ENCODE measurements at regions not wholly inside any gene's neighbourhood (a gene's known extent, or its start where the extent isn't known, plus 50 kb on each side); places are given as distances from the start of the nearest gene placed in this dataset.

DNA sequence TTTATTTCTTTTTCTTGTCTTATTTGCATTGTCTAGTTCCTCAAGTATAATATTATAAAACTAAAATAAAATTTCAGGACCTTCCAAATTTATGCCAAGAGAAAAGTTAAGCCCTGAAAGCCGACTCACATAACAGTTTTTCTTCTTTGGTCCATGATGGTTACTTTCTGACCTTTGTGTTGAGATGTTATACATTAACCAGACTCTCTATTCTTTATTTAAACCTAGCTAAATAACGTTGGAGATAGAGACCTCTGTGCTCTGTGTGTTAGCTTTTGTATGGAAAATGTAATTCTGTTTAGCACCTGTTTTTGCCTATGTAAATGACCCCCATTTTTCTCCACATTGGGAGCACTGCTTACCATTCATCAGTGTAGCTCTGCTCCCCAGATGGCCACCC lies 352.4 kb downstream of the CD109 start:
- no peaks in the 10 kb centered on the region for H3K36me3 ChIP-seq
- no peak for DNase-seq
- H3K27ac ChIP-seq, result no peak overlapping the region
- no peak overlapping the region for H3K4me3 ChIP-seq
- H3K9me3 ChIP-seq, result no peaks in the 10 kb centered on the region
- 39 to 48% methylated on average over 2 of the region's 2 CpGs for WGBS, 2 donors
- no peaks in the 10 kb centered on the region for H3K27me3 ChIP-seq
- intact Hi-C loops (cut with DNase I), result no loop called here
- no peaks in the 10 kb centered on the region for H3K4me1 ChIP-seq
- no peak for TF ChIP-seq POLR2A (IDR thresholded peaks at IDR 0.05)
- TF ChIP-seq, protein P1, sequence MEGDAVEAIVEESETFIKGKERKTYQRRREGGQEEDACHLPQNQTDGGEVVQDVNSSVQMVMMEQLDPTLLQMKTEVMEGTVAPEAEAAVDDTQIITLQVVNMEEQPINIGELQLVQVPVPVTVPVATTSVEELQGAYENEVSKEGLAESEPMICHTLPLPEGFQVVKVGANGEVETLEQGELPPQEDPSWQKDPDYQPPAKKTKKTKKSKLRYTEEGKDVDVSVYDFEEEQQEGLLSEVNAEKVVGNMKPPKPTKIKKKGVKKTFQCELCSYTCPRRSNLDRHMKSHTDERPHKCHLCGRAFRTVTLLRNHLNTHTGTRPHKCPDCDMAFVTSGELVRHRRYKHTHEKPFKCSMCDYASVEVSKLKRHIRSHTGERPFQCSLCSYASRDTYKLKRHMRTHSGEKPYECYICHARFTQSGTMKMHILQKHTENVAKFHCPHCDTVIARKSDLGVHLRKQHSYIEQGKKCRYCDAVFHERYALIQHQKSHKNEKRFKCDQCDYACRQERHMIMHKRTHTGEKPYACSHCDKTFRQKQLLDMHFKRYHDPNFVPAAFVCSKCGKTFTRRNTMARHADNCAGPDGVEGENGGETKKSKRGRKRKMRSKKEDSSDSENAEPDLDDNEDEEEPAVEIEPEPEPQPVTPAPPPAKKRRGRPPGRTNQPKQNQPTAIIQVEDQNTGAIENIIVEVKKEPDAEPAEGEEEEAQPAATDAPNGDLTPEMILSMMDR (IDR thresholded peaks at IDR 0.05), result no peak

DNA sequence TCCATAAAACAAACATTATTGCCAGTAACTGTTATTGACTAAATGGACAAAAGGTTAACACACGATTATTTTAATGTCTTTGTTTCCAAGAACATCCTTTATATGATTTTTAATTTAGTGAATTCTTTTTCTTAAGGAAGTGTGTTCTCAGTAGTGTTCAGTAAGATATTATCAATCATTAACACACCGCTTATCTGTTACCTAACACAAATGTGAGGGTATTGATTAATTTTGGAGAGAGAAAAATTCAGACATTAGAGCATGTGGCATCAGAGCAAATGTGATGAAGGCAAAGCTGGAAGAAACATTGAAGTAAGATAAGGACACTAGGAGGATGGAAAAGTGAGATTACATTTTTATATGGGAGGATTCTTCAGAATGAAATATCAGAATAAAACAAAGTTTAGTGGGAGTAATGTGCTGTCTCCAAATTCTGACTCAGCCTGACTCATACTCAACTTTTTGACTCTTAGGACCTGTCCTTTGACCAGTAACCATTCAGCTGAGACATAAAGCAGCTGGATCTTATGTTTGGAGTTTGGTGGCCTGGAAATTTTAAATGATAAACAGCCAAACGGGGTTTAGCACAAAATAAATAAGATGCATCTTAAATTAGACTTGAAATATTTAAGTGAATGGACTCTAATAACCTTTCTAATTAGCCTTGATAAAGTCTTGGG lies 348.6 kb downstream of the CD109 start:
- no peaks in the 10 kb centered on the region for H3K4me1 ChIP-seq
- TF ChIP-seq, protein P1 (IDR thresholded peaks at IDR 0.05), result no peak
- TF ChIP-seq POLR2A (IDR thresholded peaks at IDR 0.05), result no peak
- WGBS, 2 donors, result 61 to 63% methylated on average over 3 of the region's 3 CpGs
- no peaks in the 10 kb centered on the region for H3K36me3 ChIP-seq
- intact Hi-C loops (cut with DNase I), result no loop called here
- H3K27me3 ChIP-seq, result no peaks in the 10 kb centered on the region
- no peaks in the 10 kb centered on the region for H3K9me3 ChIP-seq
- no peak for DNase-seq
- no peak overlapping the region for H3K27ac ChIP-seq
- no peak overlapping the region for H3K4me3 ChIP-seq

DNA sequence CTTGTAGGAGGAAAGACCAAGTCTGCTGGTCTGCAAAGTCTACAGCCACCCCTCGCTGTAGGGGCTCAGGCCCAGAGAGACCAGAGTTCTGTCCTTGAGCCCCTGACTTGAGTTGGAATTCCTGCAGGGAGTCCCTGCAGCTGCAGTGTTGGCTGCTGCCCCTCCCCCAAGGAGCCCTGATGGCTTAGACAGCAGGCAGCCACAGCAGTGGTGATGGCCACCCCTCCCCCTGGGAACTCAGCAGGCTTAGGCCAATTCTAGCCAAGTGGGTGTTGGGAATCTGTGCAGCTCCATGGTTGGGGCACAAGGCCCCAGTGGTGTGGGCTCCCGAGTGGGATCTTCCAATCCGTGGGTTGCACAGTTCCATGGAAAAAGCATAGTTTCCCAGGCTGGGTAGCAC lies 345.4 kb downstream of the CD109 start:
- WGBS, 2 donors, result 20% methylated on average over 1 of the region's 3 CpGs; no CpG with 5 or more reads in 1 of the 2 donors
- TF ChIP-seq, protein P1 (IDR thresholded peaks at IDR 0.05), result no peak
- no peak for TF ChIP-seq POLR2A (IDR thresholded peaks at IDR 0.05)
- intact Hi-C loops (cut with DNase I), result no loop called here
- Histone ChIP-seq H3K27me3 (no peaks in the 10 kb centered on the region), H3K4me3 (no peak overlapping the region), H3K27ac (no peak overlapping the region), H3K36me3 (no peaks in the 10 kb centered on the region), H3K4me1 (no peaks in the 10 kb centered on the region), H3K9me3 (no peaks in the 10 kb centered on the region)
- DNase-seq, result no peak

DNA sequence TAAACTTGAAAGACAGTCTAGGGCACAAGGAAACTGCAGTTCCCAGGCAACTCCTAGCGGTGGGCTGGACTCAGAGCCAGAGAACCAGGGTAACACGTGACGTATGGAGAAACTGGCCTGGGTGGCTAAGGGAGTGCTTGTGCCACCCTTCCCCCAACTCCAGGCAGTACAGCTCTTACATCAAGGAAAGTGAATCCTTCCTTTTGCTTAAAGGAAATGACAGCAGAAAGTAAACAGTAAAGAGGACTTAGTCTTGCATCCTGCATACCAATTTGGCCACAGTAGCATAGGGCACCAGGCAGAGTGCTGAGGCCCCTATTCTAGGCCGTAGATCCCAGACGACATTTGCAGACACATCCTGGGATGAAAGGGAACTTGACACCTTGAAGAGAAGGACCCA lies 322.8 kb downstream of the CD109 start:
- H3K4me1 ChIP-seq, result no peaks in the 10 kb centered on the region
- DNase-seq, result no peak
- no peak overlapping the region for H3K27ac ChIP-seq
- no peak for TF ChIP-seq POLR2A (IDR thresholded peaks at IDR 0.05)
- TF ChIP-seq, protein P1 (IDR thresholded peaks at IDR 0.05), result no peak
- no peaks in the 10 kb centered on the region for H3K36me3 ChIP-seq
- intact Hi-C loops (cut with DNase I), result no loop called here
- WGBS, 2 donors, result 57 to 66% methylated on average over 3 to 5 of the region's 5 CpGs
- no peak overlapping the region for H3K4me3 ChIP-seq
- H3K9me3 ChIP-seq, result no peaks in the 10 kb centered on the region
- no peaks in the 10 kb centered on the region for H3K27me3 ChIP-seq

DNA sequence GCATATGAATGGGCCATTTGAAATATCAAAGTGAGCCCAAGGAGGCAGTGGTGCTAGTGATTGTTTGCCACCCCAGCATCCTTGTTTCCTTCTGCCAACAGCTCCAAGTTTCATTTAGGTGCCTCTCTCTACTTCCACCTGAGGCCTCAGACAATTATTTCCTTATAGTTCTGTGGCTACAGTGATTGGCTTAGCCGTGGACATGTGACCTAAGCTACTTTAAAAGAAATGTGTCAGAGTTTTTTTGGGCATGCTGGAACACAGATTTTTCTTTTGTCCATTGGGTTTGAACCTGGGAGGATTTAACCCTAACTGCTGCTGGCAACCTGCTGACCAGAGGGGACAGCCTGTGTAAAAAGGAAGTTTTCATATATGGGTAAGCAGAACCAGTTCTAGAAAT lies 319.4 kb downstream of the CD109 start:
- peaks cover 0 to 9% (median 0%) of the 10 kb centered on the region in 3 donors for H3K9me3 ChIP-seq
- TF ChIP-seq, protein P1 (IDR thresholded peaks at IDR 0.05), result no peak
- no peak for TF ChIP-seq POLR2A (IDR thresholded peaks at IDR 0.05)
- WGBS, 2 donors, result 23 to 47% methylated on average over 1 of the region's 1 CpG
- no peak for DNase-seq
- H3K27me3 ChIP-seq, result no peaks in the 10 kb centered on the region
- H3K27ac ChIP-seq, result no peak overlapping the region
- H3K4me3 ChIP-seq, result no peak overlapping the region
- intact Hi-C loops (cut with DNase I), result no loop called here
- H3K36me3 ChIP-seq, result no peaks in the 10 kb centered on the region
- H3K4me1 ChIP-seq, result no peaks in the 10 kb centered on the region
